SU-DHL-6 (cell line): ENCODE measurements at regions not wholly inside any gene's neighbourhood (a gene's known extent, or its start where the extent isn't known, plus 50 kb on each side); places are given as distances from the start of the nearest gene placed in this dataset.

Source experiments
- EZH2phosphoT487 ChIP-seq: fragments of 200-600 bp; sonication (generic), shearing (Covaris generic); conservative IDR thresholded peaks from 2 replicates; pipeline ENCODE4 v1.6.1; 2018; ENCODE audit warnings: mild to moderate bottlenecking, antibody characterized with exemption, low read length, moderate library complexity, mixed read lengths
- TF ChIP-seq, protein P1 (sequence below): fragments of 200-600 bp; sonication (generic); IDR thresholded peaks from one replicate; pipeline ENCODE4 v1.5.1; 2017; ENCODE audit warnings: antibody characterized with exemption, mild to moderate bottlenecking, low read length, moderate library complexity; ENCODE audit not compliant: insufficient read depth, poor library complexity, severe bottlenecking

DNA sequence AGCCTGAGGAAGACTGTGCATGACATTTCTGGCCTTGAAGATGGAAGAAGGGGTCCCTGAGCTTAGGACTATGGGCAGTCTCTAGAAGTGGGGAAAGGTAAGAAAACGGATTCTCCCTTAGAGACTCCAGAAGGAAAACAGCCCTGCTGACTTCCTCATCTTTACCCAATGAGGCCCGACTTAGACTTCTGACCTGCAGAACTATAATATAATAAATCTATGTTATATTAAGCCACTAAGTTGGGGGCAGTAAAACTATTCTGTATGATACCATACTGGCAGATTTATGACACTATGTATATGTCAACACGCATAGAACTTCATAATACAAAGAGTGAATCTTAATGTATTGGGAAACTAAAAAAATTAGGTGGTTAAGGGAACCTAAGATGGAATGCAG lies 422.0 kb downstream of the PLK2 start:
- TF ChIP-seq, protein P1, sequence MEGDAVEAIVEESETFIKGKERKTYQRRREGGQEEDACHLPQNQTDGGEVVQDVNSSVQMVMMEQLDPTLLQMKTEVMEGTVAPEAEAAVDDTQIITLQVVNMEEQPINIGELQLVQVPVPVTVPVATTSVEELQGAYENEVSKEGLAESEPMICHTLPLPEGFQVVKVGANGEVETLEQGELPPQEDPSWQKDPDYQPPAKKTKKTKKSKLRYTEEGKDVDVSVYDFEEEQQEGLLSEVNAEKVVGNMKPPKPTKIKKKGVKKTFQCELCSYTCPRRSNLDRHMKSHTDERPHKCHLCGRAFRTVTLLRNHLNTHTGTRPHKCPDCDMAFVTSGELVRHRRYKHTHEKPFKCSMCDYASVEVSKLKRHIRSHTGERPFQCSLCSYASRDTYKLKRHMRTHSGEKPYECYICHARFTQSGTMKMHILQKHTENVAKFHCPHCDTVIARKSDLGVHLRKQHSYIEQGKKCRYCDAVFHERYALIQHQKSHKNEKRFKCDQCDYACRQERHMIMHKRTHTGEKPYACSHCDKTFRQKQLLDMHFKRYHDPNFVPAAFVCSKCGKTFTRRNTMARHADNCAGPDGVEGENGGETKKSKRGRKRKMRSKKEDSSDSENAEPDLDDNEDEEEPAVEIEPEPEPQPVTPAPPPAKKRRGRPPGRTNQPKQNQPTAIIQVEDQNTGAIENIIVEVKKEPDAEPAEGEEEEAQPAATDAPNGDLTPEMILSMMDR = no peak
- no peak for TF ChIP-seq EZH2phosphoT487
